HG02642 (cell line): ENCODE measurements at regions not wholly inside any gene's neighbourhood (a gene's known extent, or its start where the extent isn't known, plus 50 kb on each side); places are given as distances from the start of the nearest gene placed in this dataset.

Experiments
- ATAC-seq: cut with Tn5 transposase; IDR thresholded peaks from one replicate; pipeline ENCODE4 v1.9.1; 2021; ENCODE audit warnings: mild to moderate bottlenecking; ENCODE audit not compliant: unreplicated experiment, poor library complexity

- ATAC-seq, result no peak
Observed at GRCh38 chr13:91291078-91291477, 56.4 kb upstream of the MIR17HG start.

DNA sequence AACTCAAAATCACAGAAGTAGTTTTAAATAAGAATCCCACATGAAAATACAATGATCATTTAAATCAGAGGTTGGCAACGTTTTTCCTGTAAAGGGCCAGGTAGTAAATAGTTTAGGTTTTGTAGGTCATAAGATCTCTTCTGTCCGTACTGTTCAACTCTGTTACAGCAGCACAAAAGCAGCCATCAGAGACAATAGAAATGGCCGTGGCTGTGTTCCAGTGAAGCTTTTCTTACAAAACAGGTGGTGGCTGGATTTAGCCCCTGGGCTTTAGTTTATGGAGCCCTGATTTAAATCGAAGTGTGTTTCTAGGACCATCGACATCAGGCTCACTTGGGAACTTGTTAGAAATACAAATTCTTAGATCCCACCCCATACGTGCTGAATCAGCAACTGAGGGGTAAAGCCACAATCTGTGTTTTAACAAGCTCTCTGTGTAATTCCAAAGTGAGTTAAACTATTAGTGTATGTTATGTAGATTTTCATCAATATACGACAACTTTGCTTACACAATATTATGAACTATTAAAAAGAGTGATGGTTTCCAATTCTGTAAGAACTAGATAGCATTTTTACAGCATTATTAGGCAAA, 54.8 kb upstream of the MIR17HG start:
- ATAC-seq, result no peak

DNA sequence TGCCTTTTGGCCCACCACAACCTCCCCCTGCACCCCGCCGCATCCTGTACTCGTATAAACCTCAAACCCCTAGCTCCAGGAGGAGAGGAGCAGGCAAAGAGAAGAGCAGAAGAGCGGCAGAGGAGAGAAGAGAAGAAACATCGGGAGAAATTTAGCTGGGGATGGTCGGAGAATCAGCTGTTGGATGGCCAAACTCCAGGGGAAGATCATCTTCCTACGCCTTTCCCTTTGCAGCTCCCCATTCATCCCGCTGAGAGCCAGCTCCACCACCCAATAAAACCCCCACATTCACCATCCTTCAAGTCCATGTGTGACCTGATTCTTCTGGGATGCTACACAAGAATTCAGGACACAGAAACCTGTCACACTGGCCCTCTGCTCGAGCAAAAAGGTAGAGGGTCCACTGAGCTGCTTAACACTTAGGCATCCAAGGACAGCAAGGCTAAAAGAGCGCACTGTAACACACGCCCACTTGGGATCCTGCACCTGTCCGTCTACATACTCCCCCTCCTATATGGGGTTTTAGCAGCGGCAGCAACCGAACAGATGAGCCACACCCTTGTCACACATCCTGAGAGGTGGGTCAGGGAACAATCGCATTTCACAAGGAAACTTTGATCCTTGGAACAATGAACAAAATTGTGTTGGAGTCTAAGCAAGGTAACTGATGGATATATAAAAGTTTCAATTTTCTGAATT, 51.6 kb upstream of the MIR17HG start:
- no peak for ATAC-seq

DNA sequence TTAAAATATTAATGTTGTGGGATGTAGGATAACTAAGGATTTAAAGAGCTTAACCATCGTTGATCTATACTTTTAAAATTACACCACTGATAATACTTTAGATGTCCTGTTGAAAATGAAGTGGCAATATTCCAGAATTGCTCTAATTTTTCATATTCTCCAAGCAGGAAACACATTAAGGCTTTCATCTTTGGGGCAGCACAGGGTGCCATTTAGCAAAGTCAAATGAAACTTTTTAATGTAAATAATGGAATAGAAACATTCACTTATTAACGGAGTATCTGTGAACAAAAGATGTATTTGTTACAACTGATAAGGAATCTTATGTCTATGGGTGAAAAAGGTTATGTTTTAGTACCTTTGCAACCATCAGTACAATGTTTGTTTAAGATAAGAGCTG, 50.0 kb upstream of the MIR17HG start:
- no peak for ATAC-seq
